IMR-90 (cell line): ENCODE measurements at regions not wholly inside any gene's neighbourhood (a gene's known extent, or its start where the extent isn't known, plus 50 kb on each side); places are given as distances from the start of the nearest gene placed in this dataset.
"Not testable (repeated sequence)": the region's sequence is repeated elsewhere in the genome, so short reads cannot be mapped to it uniquely, and the experiment has no call there.

Experiments
- BHLHE40 ChIP-seq: fragments of 150-350 bp; IDR thresholded peaks from 2 replicates; pipeline ENCODE4 v1.6.1; 2016; ENCODE audit warnings: mild to moderate bottlenecking, low read depth, low read length
- CEBPB ChIP-seq: IDR thresholded peaks from 2 replicates; pipeline ENCODE4 v1.6.1; 2012; ENCODE audit warnings: low read depth, low read length, improper control_type of control experiment
- CHD1 ChIP-seq: IDR thresholded peaks from 2 replicates; pipeline ENCODE4 v1.6.1; 2012; ENCODE audit warnings: low read depth, low read length, improper control_type of control experiment
- CTCF ChIP-seq: conservative IDR thresholded peaks from 2 replicates; pipeline ENCODE4 v1.5.1; 2012; ENCODE audit warnings: mild to moderate bottlenecking, low read depth, low read length, improper control_type of control experiment
- ELK1 ChIP-seq: fragments of 150-350 bp; IDR thresholded peaks from 2 replicates; pipeline ENCODE4 v1.6.1; 2016; ENCODE audit warnings: low read depth, mild to moderate bottlenecking, low read length, moderate library complexity, borderline replicate concordance
- MAFK ChIP-seq: IDR thresholded peaks from 2 replicates; pipeline ENCODE4 v1.6.1; 2012; ENCODE audit warnings: low read depth, low read length, improper control_type of control experiment
- MXI1 ChIP-seq: IDR thresholded peaks from 2 replicates; pipeline ENCODE4 v1.6.1; 2012; ENCODE audit warnings: low read depth, mild to moderate bottlenecking, low read length, moderate library complexity, borderline replicate concordance
- NFE2L2 ChIP-seq: fragments of 150-350 bp; IDR thresholded peaks from 2 replicates; pipeline ENCODE4 v1.6.1; 2016; ENCODE audit warnings: low read depth, mild to moderate bottlenecking, low read length
- POLR2A ChIP-seq: IDR thresholded peaks from 2 replicates; pipeline ENCODE4 v1.6.1; 2012; ENCODE audit warnings: mild to moderate bottlenecking, low read depth, low read length
- RAD21 ChIP-seq: IDR thresholded peaks from 2 replicates; pipeline ENCODE4 v1.6.1; 2012; ENCODE audit warnings: low read length, improper control_type of control experiment
- RCOR1 ChIP-seq: IDR thresholded peaks from 2 replicates; pipeline ENCODE4 v1.6.1; 2012; ENCODE audit warnings: mild to moderate bottlenecking, low read length, improper control_type of control experiment; ENCODE audit not compliant: insufficient replicate concordance
- RFX5 ChIP-seq: IDR thresholded peaks from 2 replicates; pipeline ENCODE4 v1.8.0; 2012; ENCODE audit warnings: low read depth, mild to moderate bottlenecking, low read length, moderate library complexity
- TF ChIP-seq, protein P1 (sequence below): fragments of 150-350 bp; IDR thresholded peaks from 2 replicates; pipeline ENCODE4 v1.6.1; 2017; ENCODE audit warnings: mild to moderate bottlenecking, antibody characterized with exemption, low read length, low read depth

DNA sequence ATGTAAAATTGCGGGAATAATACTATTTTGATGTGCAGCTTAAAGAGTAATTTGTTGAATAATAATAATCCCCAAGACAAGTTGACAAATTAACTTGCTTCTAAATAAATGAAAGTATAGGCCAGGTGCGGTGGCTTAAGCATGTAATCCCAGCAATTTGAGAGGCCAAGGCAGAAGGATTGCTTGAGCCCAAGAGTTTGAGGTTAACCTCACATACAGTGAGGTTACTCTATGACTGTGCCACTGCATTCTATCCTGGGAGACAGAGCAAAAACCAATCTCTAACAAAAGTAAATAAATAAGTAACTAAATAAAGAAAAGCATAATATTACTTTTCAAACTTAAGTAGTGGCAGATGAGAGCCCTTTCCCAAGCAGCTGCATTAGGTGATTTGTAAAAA is 2341.0 kb downstream of the EPHA3 start:
- TF ChIP-seq POLR2A, CTCF, MAFK, CEBPB, NFE2L2, ELK1, RAD21, RFX5, BHLHE40, CHD1, RCOR1, MXI1: not testable (repeated sequence)
- TF ChIP-seq, protein P1, sequence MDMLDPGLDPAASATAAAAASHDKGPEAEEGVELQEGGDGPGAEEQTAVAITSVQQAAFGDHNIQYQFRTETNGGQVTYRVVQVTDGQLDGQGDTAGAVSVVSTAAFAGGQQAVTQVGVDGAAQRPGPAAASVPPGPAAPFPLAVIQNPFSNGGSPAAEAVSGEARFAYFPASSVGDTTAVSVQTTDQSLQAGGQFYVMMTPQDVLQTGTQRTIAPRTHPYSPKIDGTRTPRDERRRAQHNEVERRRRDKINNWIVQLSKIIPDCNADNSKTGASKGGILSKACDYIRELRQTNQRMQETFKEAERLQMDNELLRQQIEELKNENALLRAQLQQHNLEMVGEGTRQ, result not testable (repeated sequence)
